Prostate gland (tissue), 2 donors: ENCODE measurements at regions not wholly inside any gene's neighbourhood (a gene's known extent, or its start where the extent isn't known, plus 50 kb on each side); places are given as distances from the start of the nearest gene placed in this dataset.
A peak's percentile ranks its signal among the peaks of the same experiment; 100 is the strongest.

ENCODE experiments used
- DNase-seq: peaks from one replicate; pipeline ENCODE4 v3.0.0-alpha.2; 2019; ENCODE audit warnings: low spot score
- H3K27ac ChIP-seq, 2 donors: fragments of 200-600 bp; sonication (generic); 2 replicates each; pipeline ENCODE4 v1.5.1; 2017 to 2019
- H3K27me3 ChIP-seq: fragments of 200-600 bp; sonication (generic); replicated peaks from 2 replicates; pipeline ENCODE4 v1.5.1; 2019; ENCODE audit not compliant: insufficient read depth
- H3K36me3 ChIP-seq, 2 donors: fragments of 200-600 bp; sonication (generic); 1 replicate in 1 of 2; 2 replicates in 1 of 2; pipeline versions ENCODE4 v1.5.1 to v1.8.1; 2017 to 2019
- H3K4me1 ChIP-seq: fragments of 200-600 bp; sonication (generic); replicated peaks from 2 replicates; pipeline ENCODE4 v1.5.1; 2019
- H3K4me3 ChIP-seq, 2 donors: fragments of 200-600 bp; sonication (generic); 2 replicates each; pipeline ENCODE4 v1.5.1; 2017 to 2019
- H3K9me3 ChIP-seq: fragments of 200-600 bp; sonication (generic); 2 replicates; pipeline ENCODE4 v1.5.1; 2017
- POLR2A ChIP-seq: fragments of 450-650 bp; IDR thresholded peaks from one replicate; pipeline ENCODE4 v1.6.1; 2016; ENCODE audit warnings: antibody characterized with exemption, mild to moderate bottlenecking
- POLR2AphosphoS5 ChIP-seq: sonication (generic); formaldehyde crosslinking; IDR thresholded peaks from one replicate; pipeline ENCODE4 v1.6.1; 2017; ENCODE audit warnings: antibody characterized with exemption
- WGBS: methylation state at CpG from one replicate; pipeline ENCODE4 v1.1.5; 2018; 5-methylcytosine and 5-hydroxymethylcytosine counted together
- intact Hi-C: fragments of 100-400 bp; cut with DNase I; formaldehyde crosslinking; loops from one replicate; pipeline ENCODE4 v1.14.2; 2022
- TF ChIP-seq, protein P1 (sequence below), 4 experiments: fragments of 200-600 bp in 2 of 4; fragments of 450-650 bp in 2 of 4; sonication (generic) in 2 of 4; IDR thresholded peaks; 1 replicate in 3 of 4; 2 replicates in 1 of 4; pipeline ENCODE4 v1.5.1; 2016 to 2019; ENCODE audit warnings: antibody characterized with exemption in 4 of 4, mild to moderate bottlenecking in 2 of 4, moderate library complexity in 2 of 4

GRCh38 chr4:71259280-71259679, 79.5 kb upstream of the SLC4A4 start:
- Histone ChIP-seq H3K4me3 (no peak overlapping the region), H3K27ac (no peak overlapping the region)

DNA sequence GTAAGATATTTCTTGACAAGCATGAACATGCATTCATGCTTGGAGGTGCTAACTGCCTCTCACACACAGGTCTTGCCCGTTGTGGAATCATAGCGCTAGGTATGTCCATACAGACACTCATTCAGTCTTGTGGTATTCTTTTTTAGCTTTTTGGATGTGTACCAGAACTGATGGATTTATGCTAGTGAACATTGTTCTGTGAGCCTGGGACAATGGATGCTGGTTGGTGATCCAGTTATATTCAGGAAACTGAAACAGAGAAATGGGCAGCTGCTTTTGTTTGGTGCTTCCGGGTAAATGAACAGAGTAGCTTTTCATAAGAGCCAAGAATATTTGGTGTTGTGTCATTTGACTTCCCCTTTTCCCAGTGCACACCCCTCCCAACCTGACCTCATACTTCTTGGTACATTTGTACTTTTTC, 78.9 kb upstream of the SLC4A4 start:
- 49% methylated on average over 3 of the region's 3 CpGs for WGBS
- H3K4me3 ChIP-seq: no peak overlapping the region
- H3K27ac ChIP-seq: no peak overlapping the region
- H3K36me3 ChIP-seq: no peaks in the 10 kb centered on the region
- intact Hi-C loops: no loop called here
- TF ChIP-seq, protein P1, sequence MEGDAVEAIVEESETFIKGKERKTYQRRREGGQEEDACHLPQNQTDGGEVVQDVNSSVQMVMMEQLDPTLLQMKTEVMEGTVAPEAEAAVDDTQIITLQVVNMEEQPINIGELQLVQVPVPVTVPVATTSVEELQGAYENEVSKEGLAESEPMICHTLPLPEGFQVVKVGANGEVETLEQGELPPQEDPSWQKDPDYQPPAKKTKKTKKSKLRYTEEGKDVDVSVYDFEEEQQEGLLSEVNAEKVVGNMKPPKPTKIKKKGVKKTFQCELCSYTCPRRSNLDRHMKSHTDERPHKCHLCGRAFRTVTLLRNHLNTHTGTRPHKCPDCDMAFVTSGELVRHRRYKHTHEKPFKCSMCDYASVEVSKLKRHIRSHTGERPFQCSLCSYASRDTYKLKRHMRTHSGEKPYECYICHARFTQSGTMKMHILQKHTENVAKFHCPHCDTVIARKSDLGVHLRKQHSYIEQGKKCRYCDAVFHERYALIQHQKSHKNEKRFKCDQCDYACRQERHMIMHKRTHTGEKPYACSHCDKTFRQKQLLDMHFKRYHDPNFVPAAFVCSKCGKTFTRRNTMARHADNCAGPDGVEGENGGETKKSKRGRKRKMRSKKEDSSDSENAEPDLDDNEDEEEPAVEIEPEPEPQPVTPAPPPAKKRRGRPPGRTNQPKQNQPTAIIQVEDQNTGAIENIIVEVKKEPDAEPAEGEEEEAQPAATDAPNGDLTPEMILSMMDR (IDR thresholded peaks at IDR 0.05): no peak
- TF ChIP-seq POLR2AphosphoS5 (peak; percentile 26), POLR2A (no peak)
- DNase-seq: peak; percentile 26
- no peaks in the 10 kb centered on the region for H3K4me1 ChIP-seq
- H3K27me3 ChIP-seq: no peaks in the 10 kb centered on the region
- no peaks in the 10 kb centered on the region for H3K9me3 ChIP-seq

More at GRCh38 chr4:71259280-71259679, 79.5 kb upstream of the SLC4A4 start:
- no peak for DNase-seq
- Histone ChIP-seq H3K36me3 (no peaks in the 10 kb centered on the region), H3K27me3 (no peaks in the 10 kb centered on the region), H3K4me1 (no peaks in the 10 kb centered on the region), H3K9me3 (no peaks in the 10 kb centered on the region)
- WGBS: 93% methylated on average over 6 of the region's 6 CpGs
- intact Hi-C loops: no loop called here
- no peak for TF ChIP-seq POLR2A

GRCh38 chr4:71260544-71260943, 78.3 kb upstream of the SLC4A4 start:
- H3K27ac ChIP-seq: no peak overlapping the region
- H3K4me1 ChIP-seq: no peaks in the 10 kb centered on the region
- H3K9me3 ChIP-seq: no peaks in the 10 kb centered on the region
- no peaks in the 10 kb centered on the region for H3K36me3 ChIP-seq
- H3K27me3 ChIP-seq: no peaks in the 10 kb centered on the region
- intact Hi-C loops: no loop called here
- no peak overlapping the region for H3K4me3 ChIP-seq
- TF ChIP-seq, protein P1 (IDR thresholded peaks at IDR 0.05): no peak
- TF ChIP-seq POLR2A: no peak
- TF ChIP-seq POLR2AphosphoS5: no peak
- WGBS: 57% methylated on average over 1 of the region's 1 CpG
- DNase-seq: no peak

GRCh38 chr4:71261001-71261400, 77.8 kb upstream of the SLC4A4 start:
- Histone ChIP-seq H3K36me3 (no peaks in the 10 kb centered on the region), H3K27ac (no peak overlapping the region), H3K9me3 (no peaks in the 10 kb centered on the region), H3K27me3 (no peaks in the 10 kb centered on the region), H3K4me3 (no peak overlapping the region), H3K4me1 (no peaks in the 10 kb centered on the region)
- intact Hi-C loops: no loop called here
- no peak for TF ChIP-seq POLR2AphosphoS5
- TF ChIP-seq, protein P1 (IDR thresholded peaks at IDR 0.05): no peak
- TF ChIP-seq POLR2A: no peak
- DNase-seq: no peak
- WGBS: 61% methylated on average over 6 of the region's 6 CpGs

DNA sequence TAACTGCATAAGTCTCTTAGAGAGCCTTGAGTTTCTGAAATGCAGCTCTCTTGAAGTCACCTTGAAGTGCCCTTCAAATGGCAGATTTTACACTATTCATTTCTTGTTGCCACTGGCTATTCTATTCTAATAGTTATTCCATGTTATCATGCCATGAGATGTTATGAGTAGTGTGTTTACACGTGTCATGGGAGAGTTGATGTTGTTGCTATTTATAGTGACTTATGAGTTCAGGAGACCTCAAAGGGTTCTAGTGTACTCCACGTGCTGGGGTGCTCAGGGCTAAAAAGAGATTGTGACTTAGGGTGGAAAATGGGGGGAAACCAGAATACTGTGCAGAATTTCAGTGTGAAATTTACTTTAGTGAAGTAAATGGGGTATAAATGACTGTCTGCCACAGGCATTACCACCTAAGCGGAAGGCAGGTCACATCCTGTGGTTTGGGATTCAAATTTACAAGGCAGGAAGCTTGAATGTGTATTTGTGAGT, 77.1 kb upstream of the SLC4A4 start:
- H3K27ac ChIP-seq: no peak overlapping the region
- intact Hi-C loops: no loop called here

More for the DNA sequence above, 77.1 kb upstream of the SLC4A4 start:
- H3K4me3 ChIP-seq: no peak overlapping the region
- 87% methylated on average over 3 of the region's 3 CpGs for whole genome bisulfite sequencing
- TF ChIP-seq POLR2AphosphoS5: no peak
- TF ChIP-seq, protein P1 (IDR thresholded peaks at IDR 0.05): no peak
- no peak for TF ChIP-seq POLR2A
- no peaks in the 10 kb centered on the region for H3K36me3 ChIP-seq
- no peaks in the 10 kb centered on the region for H3K9me3 ChIP-seq
- no peaks in the 10 kb centered on the region for H3K27me3 ChIP-seq
- no peaks in the 10 kb centered on the region for H3K4me1 ChIP-seq
- DNase-seq: no peak
